Stimulated activated CD8-positive, alpha-beta memory T cell treated with anti-CD3 and anti-CD28 coated beads, Interleukin-4, amount 100 ng/mL, for 24 hours (primary cell): ENCODE measurements at regions not wholly inside any gene's neighbourhood (a gene's known extent, or its start where the extent isn't known, plus 50 kb on each side); places are given as distances from the start of the nearest gene placed in this dataset.
"Not testable (repeated sequence)": the region's sequence is repeated elsewhere in the genome, so short reads cannot be mapped to it uniquely, and the experiment has no call there.

ENCODE experiments used
- DNase-seq: peaks from one replicate; pipeline ENCODE4 v3.0.0-alpha.2; 2020; ENCODE audit warnings: low read depth

- no peak for DNase-seq
Measured at GRCh38 chr1:38210021-38210894, 163.7 kb upstream of the POU3F1 start.

GRCh38 chr1:38208716-38209632 is 162.4 kb upstream of the POU3F1 start:
- DNase-seq, result no peak

DNA sequence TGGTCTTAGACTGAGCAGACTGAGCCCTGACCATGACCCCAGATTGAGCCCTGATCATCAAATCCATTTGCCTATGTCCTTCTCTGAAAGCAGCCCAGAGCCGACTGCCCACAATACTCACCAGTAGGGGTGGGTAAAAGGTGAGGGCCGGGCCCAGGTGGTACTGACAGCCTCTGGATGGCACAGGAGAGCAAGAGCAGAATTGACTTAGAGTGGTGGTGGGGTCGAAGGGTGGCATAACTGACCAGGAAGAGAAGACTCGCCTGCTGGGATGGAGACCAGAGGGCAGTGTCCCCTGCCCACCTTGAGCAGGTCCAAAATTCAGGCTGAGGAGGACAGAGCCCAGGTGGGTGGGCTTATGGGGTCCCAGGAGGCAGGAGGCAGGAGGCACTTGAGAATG is 161.3 kb upstream of the POU3F1 start:
- DNase-seq, result no peak

- DNase-seq, result no peak
Measured at GRCh38 chr1:38207275-38207674, 160.7 kb upstream of the POU3F1 start.

GRCh38 chr1:38204698-38205097 is 158.1 kb upstream of the POU3F1 start:
- DNase-seq, result no peak

- DNase-seq, result no peak
Measured at GRCh38 chr1:38203441-38203840, 156.8 kb upstream of the POU3F1 start.

- no peak for DNase-seq
Measured at GRCh38 chr1:38201431-38201830, 154.8 kb upstream of the POU3F1 start.

DNA sequence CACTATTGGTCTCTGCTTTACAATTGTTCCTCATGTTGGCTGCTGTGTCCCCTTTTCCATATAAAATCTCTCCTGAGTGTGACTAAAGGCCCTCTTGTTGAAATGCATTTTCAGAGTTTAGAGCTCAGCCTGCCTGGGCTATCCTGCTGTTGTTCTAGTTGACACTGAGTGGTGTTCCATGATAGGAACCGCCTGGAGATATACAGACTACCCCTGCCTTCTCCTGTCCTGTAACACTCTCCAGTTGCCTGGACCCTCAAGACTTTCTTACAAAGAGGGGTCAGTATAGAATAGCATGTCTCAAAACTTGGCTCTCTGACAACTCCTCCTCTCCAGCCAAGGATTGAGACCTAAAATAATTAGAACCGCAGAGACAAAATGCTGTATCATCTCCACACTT is 152.0 kb upstream of the POU3F1 start:
- DNase-seq, result no peak

- no peak for DNase-seq
Measured at GRCh38 chr1:38198099-38198498, 151.5 kb upstream of the POU3F1 start.

DNA sequence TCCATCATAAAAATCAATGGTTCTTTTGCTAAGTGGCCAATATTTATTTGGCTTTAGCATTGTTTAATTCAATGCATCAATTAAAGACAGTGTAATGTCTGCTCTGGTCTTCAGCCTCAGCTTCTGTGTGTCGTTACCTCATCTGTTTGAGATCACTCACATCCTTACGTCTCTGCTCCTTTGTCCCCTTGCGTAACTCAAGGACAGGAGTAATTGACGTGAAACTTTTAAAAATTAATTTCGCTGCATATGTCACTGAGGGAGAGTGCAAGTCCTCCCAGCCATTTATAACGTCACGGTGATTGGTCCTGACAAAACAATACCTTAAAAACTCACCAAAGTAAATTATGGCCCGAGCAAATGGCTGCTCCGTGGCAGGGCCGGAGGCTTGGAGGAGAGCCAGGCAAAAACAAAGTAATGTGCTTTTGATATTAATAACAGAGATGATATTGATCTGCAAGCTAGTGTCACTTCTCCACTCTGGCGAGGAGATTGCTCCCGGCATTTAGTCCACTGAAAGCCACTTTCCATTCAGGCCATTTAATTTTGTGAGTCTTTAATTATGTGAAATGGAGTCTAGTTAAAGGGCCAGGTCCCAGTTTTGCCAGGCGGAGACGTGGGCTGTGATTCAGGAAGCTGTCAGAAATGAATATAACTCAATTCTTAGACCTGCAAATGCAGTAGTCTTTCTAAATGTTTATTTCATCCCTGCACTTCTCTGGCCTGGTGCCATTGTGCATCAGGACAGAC is 150.9 kb upstream of the POU3F1 start:
- DNase-seq, result no peak

GRCh38 chr1:38194472-38194871 is 147.9 kb upstream of the POU3F1 start:
- no peak for DNase-seq

GRCh38 chr1:38193040-38193439 is 146.4 kb upstream of the POU3F1 start:
- no peak for DNase-seq

DNA sequence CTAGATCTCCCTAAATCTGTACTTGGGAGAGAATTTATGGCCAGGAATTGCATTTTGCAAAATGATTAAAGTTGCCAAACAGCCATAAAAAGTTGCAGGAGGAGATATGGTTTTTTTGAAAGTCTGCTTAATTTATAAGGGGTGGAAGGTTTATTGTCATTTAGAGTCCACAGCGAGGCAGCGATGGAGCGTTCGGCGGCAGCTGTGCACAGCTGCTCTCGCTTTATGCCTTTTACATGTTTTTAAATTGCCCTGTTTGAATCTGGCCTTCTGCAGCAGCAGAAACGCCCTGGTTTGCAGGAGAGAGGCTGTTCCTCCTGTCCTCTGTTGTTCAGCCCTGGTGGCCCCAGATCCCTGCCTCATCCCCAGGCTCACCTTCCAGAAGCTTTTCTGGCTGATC is 144.9 kb upstream of the POU3F1 start:
- DNase-seq, result no peak

GRCh38 chr1:38190983-38191382 is 144.4 kb upstream of the POU3F1 start:
- no peak for DNase-seq

GRCh38 chr1:38187552-38187951 is 141.0 kb upstream of the POU3F1 start:
- DNase-seq, result no peak

DNA sequence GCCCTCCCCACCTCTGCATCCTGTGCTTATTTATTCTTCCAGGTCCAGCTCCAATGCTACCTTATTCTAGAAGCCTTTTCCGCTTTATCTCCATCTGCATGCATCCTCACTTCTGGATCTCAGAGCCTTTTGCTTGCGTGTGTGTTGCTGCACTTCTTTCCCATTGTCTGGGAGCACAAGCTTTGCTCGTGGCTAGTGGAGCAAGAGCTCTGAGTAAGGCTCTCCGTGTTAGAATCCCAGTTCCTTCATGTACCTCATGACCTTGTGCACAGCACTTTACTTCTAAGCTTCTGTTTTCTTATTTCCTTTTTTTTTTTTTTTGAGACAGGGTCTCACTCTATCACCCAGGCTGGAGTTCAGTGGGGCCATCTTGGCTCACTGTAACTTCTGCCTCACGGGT is 140.0 kb upstream of the POU3F1 start:
- no peak for DNase-seq

GRCh38 chr1:38185913-38186312 is 139.3 kb upstream of the POU3F1 start:
- DNase-seq, result no peak

DNA sequence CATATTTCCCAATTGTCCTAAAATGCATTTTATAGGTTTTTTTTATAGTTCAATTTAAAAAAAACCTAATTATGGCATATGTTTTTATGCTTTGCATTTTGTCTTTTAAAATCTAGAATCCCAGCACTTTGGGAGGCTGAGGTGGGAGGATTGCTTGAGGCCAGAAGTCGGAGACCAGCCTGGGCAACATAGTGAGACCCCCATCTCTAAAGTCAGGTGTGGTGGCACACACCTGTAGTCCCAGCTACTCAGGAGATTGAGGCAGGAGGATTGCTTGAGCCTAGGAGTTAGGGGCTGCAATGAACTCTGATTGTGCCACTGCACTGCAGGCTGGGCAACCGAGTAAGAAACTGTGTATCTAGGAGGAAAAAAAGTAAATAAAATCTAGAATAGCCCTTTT is 137.2 kb upstream of the POU3F1 start:
- DNase-seq, result no peak

GRCh38 chr1:38183096-38183495 is 136.5 kb upstream of the POU3F1 start:
- DNase-seq, result no peak

- not testable (repeated sequence) for DNase-seq
Measured at GRCh38 chr1:38180388-38180787, 133.8 kb upstream of the POU3F1 start.

DNA sequence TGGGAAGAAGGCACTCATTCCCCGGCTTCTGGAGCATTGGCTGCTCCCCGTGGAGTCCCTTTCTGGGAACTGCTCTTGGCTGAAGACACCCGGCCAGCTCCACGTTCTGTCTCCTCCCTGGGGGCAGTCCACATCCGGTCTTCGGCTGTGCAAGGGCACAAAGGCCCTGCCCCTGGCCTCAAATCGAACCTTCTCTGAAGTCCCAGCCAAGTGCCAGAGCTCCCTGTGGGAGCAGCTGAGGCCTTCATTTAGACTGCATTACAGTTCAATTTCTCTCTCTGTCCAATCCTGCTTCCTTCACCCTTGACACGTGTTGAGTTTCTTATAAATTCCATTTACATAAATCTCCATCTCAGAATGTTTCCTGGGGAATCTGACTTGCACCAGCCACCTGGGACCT is 132.9 kb upstream of the POU3F1 start:
- no peak for DNase-seq

DNA sequence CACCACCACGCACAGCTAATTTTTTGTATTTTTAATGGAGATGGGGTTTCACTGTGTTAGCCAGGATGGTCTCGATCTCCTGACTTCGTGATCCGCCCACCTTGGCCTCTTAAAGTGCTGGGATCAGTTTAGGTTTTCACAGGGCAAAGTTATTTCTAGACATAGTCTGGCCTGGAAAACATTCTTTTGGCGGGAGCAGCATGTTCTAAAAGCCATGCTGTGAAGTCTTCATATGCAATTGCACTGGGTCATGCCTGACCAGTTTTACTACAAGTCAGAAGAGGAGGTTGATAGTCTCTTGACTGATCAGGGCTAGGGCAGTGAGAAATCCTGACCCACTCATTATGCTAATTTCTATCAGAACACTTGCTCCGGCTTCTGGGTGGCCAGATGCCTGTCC is 131.6 kb upstream of the POU3F1 start:
- DNase-seq, result no peak
